ENCODE measurements at regions not wholly inside any gene's neighbourhood (a gene's known extent, or its start where the extent isn't known, plus 50 kb on each side); places are given as distances from the start of the nearest gene placed in this dataset.

DNA sequence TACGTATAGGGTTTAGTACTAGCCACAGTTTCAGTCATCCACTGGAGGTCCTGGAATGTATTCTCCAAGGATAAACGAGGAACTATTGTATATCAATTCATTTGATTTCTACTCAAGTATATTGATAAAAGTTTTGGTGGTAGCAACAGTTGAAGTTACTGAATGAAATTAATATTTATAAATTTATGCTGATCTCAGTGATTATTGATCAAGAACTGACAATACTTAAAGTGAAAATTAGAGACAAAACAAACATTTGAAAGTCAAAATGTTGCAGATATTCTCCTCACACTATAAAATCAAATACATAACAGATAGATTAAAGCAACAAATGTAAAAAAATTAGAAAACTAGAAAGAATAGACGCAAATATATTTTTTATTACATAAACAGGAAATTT, 150.9 kb upstream of the SLC35G4 start:
- TF ChIP-seq POLR2A (IDR thresholded peaks at IDR 0.05; ENCODE audit: low read length): no peak
- no peak for TF ChIP-seq GATA1 (IDR thresholded peaks at IDR 0.05; ENCODE audit: low read depth, low read length)
